ENCODE measurements at regions not wholly inside any gene's neighbourhood (a gene's known extent, or its start where the extent isn't known, plus 50 kb on each side); places are given as distances from the start of the nearest gene placed in this dataset.

DNA sequence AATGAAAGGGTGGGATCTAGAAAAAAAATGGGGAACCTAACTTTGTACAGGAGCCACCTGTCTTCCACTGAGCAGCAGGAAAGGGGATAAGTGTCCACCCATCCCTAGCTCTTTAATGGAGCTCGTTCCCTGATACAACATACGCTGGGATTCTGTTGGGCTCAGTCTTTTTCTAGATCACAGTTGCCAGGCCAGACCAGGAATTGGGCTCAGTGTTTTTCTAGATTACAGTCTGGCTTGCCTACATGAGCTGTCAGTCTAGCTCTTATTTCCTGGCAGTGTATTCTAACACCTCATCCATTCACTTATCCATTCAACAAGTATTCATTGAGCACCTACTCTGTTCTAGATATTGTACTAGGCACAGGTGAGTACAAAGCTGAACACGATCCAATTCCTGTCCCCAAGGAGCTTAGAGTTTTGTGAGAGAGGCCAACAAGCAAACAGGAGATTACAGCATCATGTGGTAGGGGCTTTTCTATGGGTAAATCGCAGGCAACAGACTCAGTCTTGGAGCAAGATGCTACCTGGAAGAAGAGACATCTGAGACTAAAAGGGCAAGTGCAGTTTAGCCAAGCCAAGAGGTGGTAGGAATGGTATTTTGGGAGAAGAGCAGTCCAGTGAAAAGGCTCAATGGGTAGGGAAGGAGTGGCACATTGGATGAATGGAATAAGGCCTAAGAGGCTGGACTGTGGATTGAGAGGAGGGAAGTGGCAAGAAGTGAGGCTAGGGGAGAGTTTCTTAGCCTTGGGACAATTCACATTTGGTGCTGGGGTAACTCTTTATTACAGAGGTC, 138.0 kb upstream of the HS3ST2 start:
- TF ChIP-seq, protein P1, sequence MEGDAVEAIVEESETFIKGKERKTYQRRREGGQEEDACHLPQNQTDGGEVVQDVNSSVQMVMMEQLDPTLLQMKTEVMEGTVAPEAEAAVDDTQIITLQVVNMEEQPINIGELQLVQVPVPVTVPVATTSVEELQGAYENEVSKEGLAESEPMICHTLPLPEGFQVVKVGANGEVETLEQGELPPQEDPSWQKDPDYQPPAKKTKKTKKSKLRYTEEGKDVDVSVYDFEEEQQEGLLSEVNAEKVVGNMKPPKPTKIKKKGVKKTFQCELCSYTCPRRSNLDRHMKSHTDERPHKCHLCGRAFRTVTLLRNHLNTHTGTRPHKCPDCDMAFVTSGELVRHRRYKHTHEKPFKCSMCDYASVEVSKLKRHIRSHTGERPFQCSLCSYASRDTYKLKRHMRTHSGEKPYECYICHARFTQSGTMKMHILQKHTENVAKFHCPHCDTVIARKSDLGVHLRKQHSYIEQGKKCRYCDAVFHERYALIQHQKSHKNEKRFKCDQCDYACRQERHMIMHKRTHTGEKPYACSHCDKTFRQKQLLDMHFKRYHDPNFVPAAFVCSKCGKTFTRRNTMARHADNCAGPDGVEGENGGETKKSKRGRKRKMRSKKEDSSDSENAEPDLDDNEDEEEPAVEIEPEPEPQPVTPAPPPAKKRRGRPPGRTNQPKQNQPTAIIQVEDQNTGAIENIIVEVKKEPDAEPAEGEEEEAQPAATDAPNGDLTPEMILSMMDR (IDR thresholded peaks at IDR 0.05) = no peak
- TF ChIP-seq POLR2A (IDR thresholded peaks at IDR 0.05) = no peak

All from testis (tissue), 2 donors.